PC-3 (cell line): ENCODE measurements at regions not wholly inside any gene's neighbourhood (a gene's known extent, or its start where the extent isn't known, plus 50 kb on each side); places are given as distances from the start of the nearest gene placed in this dataset.

ENCODE experiments used
- CTCF ChIP-seq: fragments of 300-600 bp; sonication (generic); conservative IDR thresholded peaks from 2 replicates; pipeline ENCODE4 v1.5.1; 2017; ENCODE audit warnings: antibody characterized with exemption, low read depth, mild to moderate bottlenecking, low read length
- EZH2phosphoT487 ChIP-seq: fragments of 300-600 bp; sonication (generic); IDR thresholded peaks from 2 replicates; pipeline ENCODE4 v1.6.1; 2018; ENCODE audit warnings: mild to moderate bottlenecking, antibody characterized with exemption, low read length, borderline replicate concordance

DNA sequence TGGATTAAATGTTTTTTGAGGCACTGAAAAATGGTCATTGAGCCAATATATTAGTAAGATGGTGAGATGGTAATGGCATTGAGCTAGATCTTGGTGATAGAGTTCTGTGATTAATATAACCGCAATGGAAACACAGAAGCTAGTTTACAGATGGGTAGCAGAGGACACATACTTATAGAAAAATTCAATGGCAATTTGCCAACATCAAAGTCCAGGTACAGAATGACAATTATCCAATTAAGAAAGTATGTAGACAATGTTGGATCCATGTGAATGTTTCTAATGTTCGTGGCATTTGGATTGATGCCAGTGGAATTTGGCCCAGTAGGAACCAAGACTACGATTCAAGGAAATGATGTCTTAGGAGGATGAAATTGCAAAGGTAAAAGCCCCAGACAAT, 187.8 kb downstream of the GNAT3 start:
- no peak for TF ChIP-seq CTCF
- TF ChIP-seq EZH2phosphoT487 = no peak
